Lower leg skin (tissue), 3 donors: ENCODE measurements at regions not wholly inside any gene's neighbourhood (a gene's known extent, or its start where the extent isn't known, plus 50 kb on each side); places are given as distances from the start of the nearest gene placed in this dataset.

Experiments used
- POLR2A ChIP-seq, 2 donors: fragments of 450-650 bp; IDR thresholded peaks; one replicate each; pipeline ENCODE4 v1.6.1; 2016 to 2017; ENCODE audit warnings: antibody characterized with exemption in 2 of 2, mild to moderate bottlenecking in 1 of 2, moderate library complexity in 1 of 2
- TF ChIP-seq, protein P1 (sequence below), 3 donors: fragments of 450-650 bp; IDR thresholded peaks; one replicate each; pipeline ENCODE4 v1.5.1; 2016; ENCODE audit warnings: antibody characterized with exemption in 3 of 3, mild to moderate bottlenecking in 3 of 3, moderate library complexity in 2 of 3

DNA sequence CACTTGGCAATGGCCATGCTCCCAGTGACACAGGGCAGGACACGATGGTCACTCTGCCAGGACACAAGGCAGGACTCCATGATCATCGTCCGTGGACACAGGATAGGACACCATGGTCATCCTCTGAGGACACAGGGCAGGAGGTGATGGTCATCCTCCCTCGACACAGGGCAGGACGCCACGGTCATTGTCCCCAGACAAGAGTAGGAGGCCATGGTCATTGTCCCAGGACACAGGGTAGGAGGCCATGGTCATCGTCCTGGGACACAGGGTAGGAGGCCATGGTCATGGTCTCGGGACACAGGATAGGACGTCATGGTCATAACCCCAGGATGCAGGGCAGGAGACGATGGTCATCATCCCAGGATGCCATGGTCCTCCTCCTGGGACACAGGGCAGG is 289.2 kb downstream of the TCERG1L start:
- TF ChIP-seq, protein P1, sequence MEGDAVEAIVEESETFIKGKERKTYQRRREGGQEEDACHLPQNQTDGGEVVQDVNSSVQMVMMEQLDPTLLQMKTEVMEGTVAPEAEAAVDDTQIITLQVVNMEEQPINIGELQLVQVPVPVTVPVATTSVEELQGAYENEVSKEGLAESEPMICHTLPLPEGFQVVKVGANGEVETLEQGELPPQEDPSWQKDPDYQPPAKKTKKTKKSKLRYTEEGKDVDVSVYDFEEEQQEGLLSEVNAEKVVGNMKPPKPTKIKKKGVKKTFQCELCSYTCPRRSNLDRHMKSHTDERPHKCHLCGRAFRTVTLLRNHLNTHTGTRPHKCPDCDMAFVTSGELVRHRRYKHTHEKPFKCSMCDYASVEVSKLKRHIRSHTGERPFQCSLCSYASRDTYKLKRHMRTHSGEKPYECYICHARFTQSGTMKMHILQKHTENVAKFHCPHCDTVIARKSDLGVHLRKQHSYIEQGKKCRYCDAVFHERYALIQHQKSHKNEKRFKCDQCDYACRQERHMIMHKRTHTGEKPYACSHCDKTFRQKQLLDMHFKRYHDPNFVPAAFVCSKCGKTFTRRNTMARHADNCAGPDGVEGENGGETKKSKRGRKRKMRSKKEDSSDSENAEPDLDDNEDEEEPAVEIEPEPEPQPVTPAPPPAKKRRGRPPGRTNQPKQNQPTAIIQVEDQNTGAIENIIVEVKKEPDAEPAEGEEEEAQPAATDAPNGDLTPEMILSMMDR (IDR thresholded peaks at IDR 0.05) = no peak
- no peak for TF ChIP-seq POLR2A (IDR thresholded peaks at IDR 0.05)
